Natural killer cell (primary cell): ENCODE measurements at regions not wholly inside any gene's neighbourhood (a gene's known extent, or its start where the extent isn't known, plus 50 kb on each side); places are given as distances from the start of the nearest gene placed in this dataset.
A peak's percentile ranks its signal among the peaks of the same experiment; 100 is the strongest.
"Not testable (repeated sequence)": the region's sequence is repeated elsewhere in the genome, so short reads cannot be mapped to it uniquely, and the experiment has no call there.

Experiments used
- ATAC-seq, 3 donors: fragments of 150-1000 bp in 2 of 3; fragments of 200-7000 bp in 1 of 3; cut with Tn5 transposase; 1 replicate in 1 of 3; 2 replicates in 2 of 3; pipeline ENCODE4 v1.10.0; 2021; ENCODE audit warnings: mild to moderate bottlenecking in 2 of 3, moderate library complexity in 2 of 3
- DNase-seq, 2 donors: peaks; one replicate each; pipeline versions ENCODE4 v3.0.0 to v3.0.0-alpha.2; 2013 to 2021; ENCODE audit warnings: mixed read lengths in 1 of 2
- H3K27ac ChIP-seq: one replicate; pipeline ENCODE4 v1.5.1; 2013; ENCODE audit warnings: mild to moderate bottlenecking, low read length
- H3K27me3 ChIP-seq: one replicate; pipeline ENCODE4 v1.6.1; 2013; ENCODE audit warnings: low read length; ENCODE audit not compliant: control insufficient read depth, insufficient read depth
- H3K36me3 ChIP-seq: one replicate; pipeline ENCODE4 v1.6.1; 2013; ENCODE audit warnings: low read length; ENCODE audit not compliant: control insufficient read depth, insufficient read depth
- H3K4me1 ChIP-seq: one replicate; pipeline ENCODE4 v1.6.1; 2013; ENCODE audit warnings: low read length; ENCODE audit not compliant: control insufficient read depth, insufficient read depth
- H3K4me3 ChIP-seq: one replicate; pipeline ENCODE4 v1.5.1; 2013; ENCODE audit warnings: low read length
- H3K9me3 ChIP-seq: one replicate; pipeline ENCODE4 v1.6.1; 2013; ENCODE audit warnings: low read length; ENCODE audit not compliant: control insufficient read depth, insufficient read depth
- H3K27ac Mint-ChIP-seq, 2 donors: one replicate each; pipeline ENCODE4 v1.8.0; 2022; ENCODE audit warnings: mild to moderate bottlenecking in 2 of 2, mixed read lengths in 2 of 2, moderate library complexity in 1 of 2
- H3K27me3 Mint-ChIP-seq, 2 donors: one replicate each; pipeline ENCODE4 v1.8.0; 2022; ENCODE audit warnings: low read depth in 2 of 2, mixed read lengths in 2 of 2
- H3K36me3 Mint-ChIP-seq: one replicate; pipeline ENCODE4 v1.8.0; 2022; ENCODE audit warnings: mixed read lengths
- H3K4me1 Mint-ChIP-seq, 2 donors: one replicate each; pipeline ENCODE4 v1.8.0; 2022; ENCODE audit warnings: mixed read lengths in 2 of 2
- H3K4me3 Mint-ChIP-seq: one replicate; pipeline ENCODE4 v1.8.0; 2022; ENCODE audit warnings: mild to moderate bottlenecking, moderate library complexity, mixed read lengths
- H3K9me3 Mint-ChIP-seq, 2 donors: one replicate each; pipeline ENCODE4 v1.8.0; 2022; ENCODE audit warnings: mixed read lengths in 2 of 2
- WGBS: methylation state at CpG from one replicate; pipeline ENCODE4 v1.1.7; 2013; ENCODE audit warnings: missing lambda C conversion rate; ENCODE audit not compliant: insufficient coverage; 5-methylcytosine and 5-hydroxymethylcytosine counted together
- intact Hi-C: fragments of 100-400 bp; cut with micrococcal nuclease; formaldehyde crosslinking; loops from one replicate; pipeline ENCODE4 v1.14.2; 2022
- TF ChIP-seq, protein P1 (sequence below): fragments of 200-600 bp; IDR thresholded peaks from one replicate; pipeline ENCODE4 v1.8.0; 2022; ENCODE audit warnings: antibody characterized with exemption

DNA sequence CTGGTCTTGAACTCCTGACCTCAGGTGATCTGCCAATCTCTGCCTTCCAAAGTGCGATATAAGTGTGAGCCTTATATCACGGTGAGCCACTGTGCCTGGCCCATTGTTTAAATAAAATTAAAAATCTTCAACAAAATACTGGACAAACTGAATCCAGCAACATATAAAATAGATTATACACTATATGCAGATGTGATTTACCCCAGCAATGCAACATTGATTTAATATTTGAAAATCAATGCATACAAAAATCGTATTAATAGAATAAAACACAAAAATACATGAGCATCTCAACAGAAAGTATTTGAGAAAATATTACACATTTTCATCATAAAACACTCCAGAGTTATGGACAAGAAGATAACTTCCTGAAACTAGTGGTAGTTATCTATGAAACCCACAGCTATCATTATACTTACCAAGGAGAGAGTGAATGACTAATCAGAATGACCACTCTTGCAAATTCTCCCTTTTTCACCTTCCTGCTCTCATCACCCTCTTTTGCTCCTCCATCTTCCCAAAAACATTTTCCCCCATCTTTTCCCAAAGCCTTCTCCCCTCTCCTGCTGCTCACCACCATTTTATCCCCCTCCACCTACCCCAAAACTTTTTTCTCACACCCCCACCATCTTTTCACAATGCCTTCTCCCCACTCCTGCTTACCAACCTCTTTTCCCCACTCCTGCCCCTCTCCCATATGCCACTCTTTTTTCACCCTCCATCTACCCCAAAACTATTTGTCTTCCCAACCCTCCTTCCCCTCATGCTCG is 122.1 kb upstream of the VPREB1 start:
- H3K4me1 Mint-ChIP-seq = no peaks in the 10 kb centered on the region
- DNase-seq (no peak), ATAC-seq (no peak)
- 87% methylated on average over 3 of the region's 4 CpGs for WGBS
- Histone ChIP-seq H3K4me3 (no peak overlapping the region), H3K9me3 (no peaks in the 10 kb centered on the region), H3K36me3 (no peaks in the 10 kb centered on the region), H3K27me3 (peaks cover 2% of the 10 kb centered on the region), H3K27ac (no peak overlapping the region), H3K4me1 (no peaks in the 10 kb centered on the region)
- peaks cover 8 to 16% of the 10 kb centered on the region in 2 donors for H3K27me3 Mint-ChIP-seq
- H3K4me3 Mint-ChIP-seq = no peak overlapping the region
- no peaks in the 10 kb centered on the region for H3K36me3 Mint-ChIP-seq
- no peaks in the 10 kb centered on the region for H3K9me3 Mint-ChIP-seq
- intact Hi-C loops = no loop called here
- TF ChIP-seq, protein P1, sequence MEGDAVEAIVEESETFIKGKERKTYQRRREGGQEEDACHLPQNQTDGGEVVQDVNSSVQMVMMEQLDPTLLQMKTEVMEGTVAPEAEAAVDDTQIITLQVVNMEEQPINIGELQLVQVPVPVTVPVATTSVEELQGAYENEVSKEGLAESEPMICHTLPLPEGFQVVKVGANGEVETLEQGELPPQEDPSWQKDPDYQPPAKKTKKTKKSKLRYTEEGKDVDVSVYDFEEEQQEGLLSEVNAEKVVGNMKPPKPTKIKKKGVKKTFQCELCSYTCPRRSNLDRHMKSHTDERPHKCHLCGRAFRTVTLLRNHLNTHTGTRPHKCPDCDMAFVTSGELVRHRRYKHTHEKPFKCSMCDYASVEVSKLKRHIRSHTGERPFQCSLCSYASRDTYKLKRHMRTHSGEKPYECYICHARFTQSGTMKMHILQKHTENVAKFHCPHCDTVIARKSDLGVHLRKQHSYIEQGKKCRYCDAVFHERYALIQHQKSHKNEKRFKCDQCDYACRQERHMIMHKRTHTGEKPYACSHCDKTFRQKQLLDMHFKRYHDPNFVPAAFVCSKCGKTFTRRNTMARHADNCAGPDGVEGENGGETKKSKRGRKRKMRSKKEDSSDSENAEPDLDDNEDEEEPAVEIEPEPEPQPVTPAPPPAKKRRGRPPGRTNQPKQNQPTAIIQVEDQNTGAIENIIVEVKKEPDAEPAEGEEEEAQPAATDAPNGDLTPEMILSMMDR = no peak
- H3K27ac Mint-ChIP-seq = no peak overlapping the region

DNA sequence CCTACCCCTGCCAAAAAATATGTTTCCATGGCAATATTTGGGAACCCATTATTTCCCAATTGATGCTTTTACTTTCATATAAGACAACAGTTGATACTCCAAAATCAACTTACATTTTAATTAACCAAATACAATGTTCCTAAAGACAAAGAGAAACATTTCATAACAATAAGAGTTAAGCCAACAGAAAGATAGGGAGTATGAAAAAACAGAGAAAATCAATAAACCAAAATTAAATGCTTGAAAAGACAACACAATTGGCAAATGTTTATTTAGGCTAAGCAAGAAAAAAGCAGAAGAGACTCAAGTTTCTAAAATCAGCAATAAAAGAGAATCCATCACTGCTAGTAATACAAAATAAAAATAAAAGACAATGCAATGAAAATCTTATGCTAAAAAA is 123.1 kb upstream of the VPREB1 start:
- Mint-ChIP-seq H3K9me3 (no peaks in the 10 kb centered on the region), H3K4me3 (no peak overlapping the region), H3K27ac (no peak overlapping the region), H3K27me3 (peaks cover 10 to 16% of the 10 kb centered on the region in 2 donors), H3K4me1 (no peaks in the 10 kb centered on the region), H3K36me3 (no peaks in the 10 kb centered on the region)
- intact Hi-C loops = no loop called here
- no peak for DNase-seq
- no peak for ATAC-seq
- Histone ChIP-seq H3K4me1 (no peaks in the 10 kb centered on the region), H3K4me3 (no peak overlapping the region), H3K27ac (no peak overlapping the region), H3K27me3 (peaks cover 2% of the 10 kb centered on the region), H3K36me3 (no peaks in the 10 kb centered on the region), H3K9me3 (no peaks in the 10 kb centered on the region)
- TF ChIP-seq, protein P1 = no peak

DNA sequence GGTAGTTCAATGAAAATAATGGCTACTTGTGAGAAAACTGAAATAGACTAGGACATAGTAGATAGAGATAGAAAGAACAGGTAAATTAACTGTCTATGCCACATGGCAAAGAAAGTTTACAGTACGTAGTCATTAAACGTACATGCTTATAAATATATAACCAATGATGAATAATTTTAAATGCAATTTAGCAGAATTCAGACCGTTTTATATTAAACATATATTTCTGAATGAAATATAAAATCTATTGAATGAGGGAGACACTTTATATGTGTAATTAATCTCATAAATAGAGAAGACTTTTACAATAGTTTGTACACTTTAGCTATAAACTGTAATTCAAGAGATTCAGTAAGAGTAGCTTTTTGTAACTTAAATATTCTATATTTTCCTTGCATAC is 124.4 kb upstream of the VPREB1 start:
- Histone ChIP-seq H3K4me3 (no peak overlapping the region), H3K4me1 (no peaks in the 10 kb centered on the region), H3K9me3 (no peaks in the 10 kb centered on the region), H3K27me3 (peaks cover 2% of the 10 kb centered on the region), H3K27ac (no peak overlapping the region), H3K36me3 (no peaks in the 10 kb centered on the region)
- intact Hi-C loops = no loop called here
- Mint-ChIP-seq H3K4me3 (no peak overlapping the region), H3K27ac (no peak overlapping the region), H3K4me1 (no peaks in the 10 kb centered on the region), H3K27me3 (peaks cover 10 to 16% of the 10 kb centered on the region in 2 donors), H3K36me3 (no peaks in the 10 kb centered on the region), H3K9me3 (no peaks in the 10 kb centered on the region)
- no CpG with 5 or more reads among the region's 3 CpGs for WGBS
- no peak for ATAC-seq
- DNase-seq = no peak
- TF ChIP-seq, protein P1 = no peak

DNA sequence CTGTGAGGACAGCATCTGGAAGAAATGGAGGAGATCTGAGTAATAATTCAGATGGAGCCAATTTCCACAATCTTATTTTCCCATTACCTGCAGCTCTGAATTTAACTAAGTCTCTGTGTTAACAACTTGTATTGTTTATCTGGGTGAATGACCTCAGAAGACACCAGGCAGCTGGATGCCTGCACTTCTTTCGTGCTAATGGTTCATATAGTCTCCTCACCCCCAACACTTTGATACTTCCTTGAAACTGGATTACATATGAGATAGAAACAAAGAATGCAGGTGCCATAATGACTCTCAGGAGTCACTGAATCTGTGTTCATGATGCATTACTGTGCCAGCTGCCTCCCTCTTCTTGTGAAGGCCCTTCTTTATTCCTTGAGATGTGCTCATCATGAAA is 125.6 kb upstream of the VPREB1 start:
- no peaks in the 10 kb centered on the region for H3K4me1 ChIP-seq
- no peaks in the 10 kb centered on the region for H3K36me3 Mint-ChIP-seq
- no peaks in the 10 kb centered on the region for H3K9me3 ChIP-seq
- DNase-seq (no peak), ATAC-seq (no peak)
- intact Hi-C loops = no loop called here
- no peaks in the 10 kb centered on the region for H3K9me3 Mint-ChIP-seq
- H3K27me3 ChIP-seq = peaks cover 2% of the 10 kb centered on the region
- no peak overlapping the region for H3K4me3 Mint-ChIP-seq
- TF ChIP-seq, protein P1 = no peak
- no peak overlapping the region for H3K27ac Mint-ChIP-seq
- H3K36me3 ChIP-seq = no peaks in the 10 kb centered on the region
- H3K4me3 ChIP-seq = no peak overlapping the region
- H3K4me1 Mint-ChIP-seq = no peaks in the 10 kb centered on the region
- H3K27ac ChIP-seq = peak overlapping the region; percentile 14
- peaks cover 10 to 16% of the 10 kb centered on the region in 2 donors for H3K27me3 Mint-ChIP-seq
- 67% methylated on average over 1 of the region's 1 CpG for WGBS

DNA sequence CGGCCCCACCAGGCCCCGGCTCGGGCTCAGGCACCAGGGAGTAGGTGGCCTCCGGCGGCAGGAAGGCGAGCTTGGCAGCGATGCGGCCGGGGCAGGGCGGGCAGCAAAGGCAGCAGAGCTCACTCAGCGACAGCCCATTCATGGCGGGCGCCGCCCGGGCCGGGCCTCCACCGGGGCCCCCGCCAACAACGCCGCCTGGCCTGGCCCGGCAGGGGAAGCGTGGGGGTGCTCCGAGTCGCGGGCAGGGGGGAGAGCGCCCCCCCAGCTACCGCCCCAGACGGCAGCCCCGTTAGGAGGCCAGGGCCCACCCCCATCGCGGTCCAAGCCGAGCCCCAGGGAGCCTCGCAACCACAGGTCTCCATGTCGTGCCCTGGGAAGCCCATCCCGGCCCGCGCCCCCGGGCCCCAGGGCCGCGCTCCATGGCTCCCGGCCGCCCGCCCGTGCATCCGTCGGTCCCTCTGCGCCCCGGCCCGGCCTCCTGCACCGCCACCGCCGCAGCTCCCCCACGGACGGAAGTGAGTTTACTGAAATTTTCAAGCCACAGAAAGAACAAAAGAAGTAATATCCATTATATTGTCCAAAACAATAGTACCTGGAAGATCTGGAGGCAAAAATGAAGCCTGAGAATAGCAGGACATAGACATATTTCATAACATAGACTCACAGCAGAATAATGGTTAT is 126.6 kb upstream of the VPREB1 start:
- H3K27ac Mint-ChIP-seq, H3K4me3 Mint-ChIP-seq, H3K9me3 ChIP-seq, H3K4me3 ChIP-seq, H3K36me3 Mint-ChIP-seq, intact Hi-C loops, H3K27me3 ChIP-seq, H3K27ac ChIP-seq, H3K9me3 Mint-ChIP-seq, H3K4me1 Mint-ChIP-seq, H3K4me1 ChIP-seq, ATAC-seq, DNase-seq, H3K36me3 ChIP-seq: not testable (repeated sequence)
- H3K27me3 Mint-ChIP-seq = peaks cover 10 to 16% of the 10 kb centered on the region in 2 donors
- 21% methylated on average over 50 of the region's 54 CpGs for WGBS
